A549 (cell line): ENCODE measurements at regions not wholly inside any gene's neighbourhood (a gene's known extent, or its start where the extent isn't known, plus 50 kb on each side); places are given as distances from the start of the nearest gene placed in this dataset.
A peak's percentile ranks its signal among the peaks of the same experiment; 100 is the strongest.
"Not testable (repeated sequence)": the region's sequence is repeated elsewhere in the genome, so short reads cannot be mapped to it uniquely, and the experiment has no call there.

ENCODE experiments used
- ATAC-seq, 2 experiments: fragments of 200-7000 bp in 1 of 2; fragments of >200 bp in 1 of 2; cut with Nextera tagmentation in 1 of 2; cut with Tn5 transposase in 1 of 2; 3 replicates each; pipeline versions ENCODE4 v1.8.0 to v1.9.1; 2018 to 2020; ENCODE audit warnings: mild to moderate bottlenecking in 1 of 2, moderate library complexity in 1 of 2
- CTCF ChIA-PET: fragments of 300-600 bp; sonication (Branson Sonifier 250); formaldehyde crosslinking; extraction: SDS; loops from one replicate; lab custom pipeline; 2021; ENCODE audit warnings: antibody characterized with exemption, inconsistent platforms; lab: Yijun Ruan, JAX
- POLR2A ChIA-PET: fragments of 350-600 bp; formaldehyde crosslinking; extraction: SDS; loops from one replicate; lab custom pipeline; 2021; ENCODE audit warnings: antibody characterized with exemption, inconsistent platforms; lab: Yijun Ruan, JAX
- DNase-seq, 2 experiments: peaks; one replicate each; pipeline versions ENCODE4 v3.0.0 to v3.0.0-alpha.2; 2011 to 2016; ENCODE audit warnings: low read depth in 1 of 2, low spot score in 1 of 2
- FAIRE-seq: peaks from 2 replicates; lab custom pipeline; 2011; peaks lifted over from hg19 to GRCh38; lab: Jason Lieb, UNC
- H3K27ac ChIP-seq, 2 experiments: fragments of >200 bp; sonication (Bioruptor Twin); formaldehyde crosslinking; 3 replicates each; pipeline ENCODE4 v1.5.1; 2016 to 2017
- H3K4me1 ChIP-seq: fragments of >200 bp; sonication (Bioruptor Twin); formaldehyde crosslinking; 3 replicates; pipeline ENCODE4 v1.6.1; 2016
- H3K4me2 ChIP-seq: fragments of >200 bp; sonication (Bioruptor Twin); formaldehyde crosslinking; 3 replicates; pipeline ENCODE4 v1.6.1; 2016
- H3K4me3 ChIP-seq: fragments of >200 bp; sonication (Bioruptor Twin); formaldehyde crosslinking; 3 replicates; pipeline ENCODE4 v1.5.1; 2016
- H3K9me3 ChIP-seq: fragments of >200 bp; sonication (Bioruptor Twin); formaldehyde crosslinking; 3 replicates; pipeline ENCODE4 v1.6.1; 2016
- CBX2 ChIP-seq: fragments of 200-600 bp; sonication (generic); IDR thresholded peaks from 2 replicates; pipeline ENCODE4 v1.6.1; 2016; ENCODE audit warnings: low read depth, mild to moderate bottlenecking, borderline replicate concordance
- CBX8 ChIP-seq: fragments of 200-600 bp; sonication (generic); IDR thresholded peaks from 2 replicates; pipeline ENCODE4 v1.6.1; 2016
- CTCF ChIP-seq: fragments of >200 bp; sonication (Bioruptor Twin); formaldehyde crosslinking; IDR thresholded peaks from 3 replicates; pipeline ENCODE4 v1.5.1; 2016
- EP300 ChIP-seq, 2 experiments: fragments of >200 bp; sonication (Bioruptor Twin); formaldehyde crosslinking; IDR thresholded peaks; 2 replicates in 1 of 2; 3 replicates in 1 of 2; pipeline ENCODE4 v1.6.1; 2016 to 2017
- FOSL2 ChIP-seq, 2 experiments: fragments of 450-650 bp in 1 of 2; fragments of >200 bp in 1 of 2; sonication (Bioruptor Twin) in 1 of 2; formaldehyde crosslinking; IDR thresholded peaks; 2 replicates each; pipeline versions ENCODE4 v1.5.0 to v1.6.1; 2016 to 2020; ENCODE audit warnings: mild to moderate bottlenecking in 1 of 2, moderate library complexity in 1 of 2
- HES2 ChIP-seq: fragments of >200 bp; sonication (Bioruptor Twin); formaldehyde crosslinking; IDR thresholded peaks from 2 replicates; pipeline ENCODE4 v1.6.1; 2016
- HOXB5 ChIP-seq: fragments of 250-450 bp; sonication (Bioruptor Pico); IDR thresholded peaks from 2 replicates; pipeline ENCODE4 v1.5.0; 2020; ENCODE audit warnings: mild to moderate bottlenecking, moderate library complexity
- KDM5A ChIP-seq: fragments of 200-600 bp; sonication (generic); IDR thresholded peaks from 2 replicates; pipeline ENCODE4 v1.6.1; 2016; ENCODE audit warnings: antibody characterized with exemption, mild to moderate bottlenecking
- MAFK ChIP-seq: fragments of 450-650 bp; IDR thresholded peaks from 2 replicates; pipeline ENCODE4 v1.6.1; 2014; ENCODE audit not compliant: partially characterized antibody
- MAX ChIP-seq: IDR thresholded peaks from 2 replicates; pipeline ENCODE4 v1.6.1; 2012
- MYC ChIP-seq: IDR thresholded peaks from 2 replicates; pipeline ENCODE4 v1.6.1; 2012; ENCODE audit warnings: mild to moderate bottlenecking, inconsistent platforms, low read length, improper control_type of control experiment, borderline replicate concordance
- PBX3 ChIP-seq: IDR thresholded peaks from 2 replicates; pipeline ENCODE4 v1.6.1; 2012
- PHF8 ChIP-seq: fragments of 200-600 bp; sonication (generic); IDR thresholded peaks from 2 replicates; pipeline ENCODE4 v1.6.1; 2016; ENCODE audit warnings: low read depth, mild to moderate bottlenecking, antibody characterized with exemption, moderate library complexity, borderline replicate concordance
- POLR2A ChIP-seq: IDR thresholded peaks from 2 replicates; pipeline ENCODE4 v1.6.1; 2012; ENCODE audit warnings: mild to moderate bottlenecking, low read length
- POLR2AphosphoS2 ChIP-seq: conservative IDR thresholded peaks from 2 replicates; pipeline ENCODE4 v1.6.1; 2012; ENCODE audit warnings: low read length, improper control_type of control experiment, inconsistent platforms
- RAD21 ChIP-seq, 2 experiments: fragments of >200 bp in 1 of 2; sonication (Bioruptor Twin) in 1 of 2; formaldehyde crosslinking in 1 of 2; IDR thresholded peaks in 1 of 2; conservative IDR thresholded peaks in 1 of 2; 2 replicates in 1 of 2; 3 replicates in 1 of 2; pipeline ENCODE4 v1.6.1; 2012 to 2018; ENCODE audit warnings: inconsistent platforms in 1 of 2
- RNF2 ChIP-seq: fragments of 200-600 bp; sonication (generic); IDR thresholded peaks from 2 replicates; pipeline ENCODE4 v1.6.1; 2016; ENCODE audit warnings: low read depth, mild to moderate bottlenecking, antibody characterized with exemption, moderate library complexity, borderline replicate concordance
- SMC3 ChIP-seq: fragments of >200 bp; sonication (Bioruptor Twin); formaldehyde crosslinking; IDR thresholded peaks from 3 replicates; pipeline ENCODE4 v1.6.1; 2018; ENCODE audit warnings: inconsistent platforms
- ZNF302 ChIP-seq: fragments of 250-450 bp; sonication (Bioruptor Pico); IDR thresholded peaks from 2 replicates; pipeline ENCODE4 v1.9.0; 2021; ENCODE audit warnings: inconsistent platforms, mild to moderate bottlenecking, moderate library complexity
- ZSCAN20 ChIP-seq: fragments of 250-450 bp; sonication (Bioruptor Pico); IDR thresholded peaks from 2 replicates; pipeline ENCODE4 v1.8.0; 2022; ENCODE audit warnings: mild to moderate bottlenecking, moderate library complexity
- WGBS: methylation state at CpG from one replicate; pipeline ENCODE4 v1.1.6; 2017; ENCODE audit errors: missing lambda C conversion rate; 5-methylcytosine and 5-hydroxymethylcytosine counted together
- TF ChIP-seq, protein P1 (sequence below): fragments of 150-350 bp; IDR thresholded peaks from 2 replicates; pipeline ENCODE4 v1.6.1; 2014; ENCODE audit warnings: low read depth, mild to moderate bottlenecking, low read length
- TF ChIP-seq, protein P2 (sequence below): fragments of 250-450 bp; sonication (Bioruptor Pico); IDR thresholded peaks from 2 replicates; pipeline ENCODE4 v1.5.0; 2020; ENCODE audit warnings: low read depth, mild to moderate bottlenecking, moderate library complexity

DNA sequence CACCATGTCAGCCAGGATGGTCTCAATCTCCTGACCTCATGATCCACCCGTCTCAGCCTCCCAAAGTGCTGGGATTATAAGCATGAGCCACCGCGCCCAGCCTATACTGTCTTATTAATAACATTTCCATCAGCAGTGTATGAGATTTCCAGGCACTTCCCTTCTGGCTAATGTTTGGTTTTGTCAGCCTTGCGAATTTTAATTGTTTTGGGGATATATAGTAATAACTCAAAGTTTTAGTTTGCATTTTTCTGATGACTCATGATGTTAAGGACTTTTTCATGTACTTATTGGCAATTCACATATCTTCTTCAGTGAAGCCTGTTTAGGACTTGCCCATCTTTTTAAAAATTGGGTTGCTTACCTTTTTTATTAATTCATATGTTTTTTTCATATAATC is 76.0 kb downstream of the TMEM270 start:
- ChIA-PET CTCF (interaction anchor here (0.6 to 1.0 kb wide), 4 partner anchors 21 to 89 kb away, joined by 3 read pairs; no protein-coding TSS in a partner anchor), POLR2A (no interaction called here)
- TF ChIP-seq POLR2AphosphoS2, result no peak
- TF ChIP-seq MAFK, result peak; percentile 80
- TF ChIP-seq FOSL2 (IDR thresholded peaks at IDR 0.05), result no peak
- peak; percentile 64 for TF ChIP-seq FOSL2 (CRISPR knock-in tag; IDR thresholded peaks at IDR 0.05)
- TF ChIP-seq RAD21 (conservative IDR thresholded peaks at IDR 0.05 in 1 of 2, IDR thresholded peaks at IDR 0.05 in 1 of 2), result no peak
- TF ChIP-seq KDM5A, result no peak
- TF ChIP-seq, protein P1, sequence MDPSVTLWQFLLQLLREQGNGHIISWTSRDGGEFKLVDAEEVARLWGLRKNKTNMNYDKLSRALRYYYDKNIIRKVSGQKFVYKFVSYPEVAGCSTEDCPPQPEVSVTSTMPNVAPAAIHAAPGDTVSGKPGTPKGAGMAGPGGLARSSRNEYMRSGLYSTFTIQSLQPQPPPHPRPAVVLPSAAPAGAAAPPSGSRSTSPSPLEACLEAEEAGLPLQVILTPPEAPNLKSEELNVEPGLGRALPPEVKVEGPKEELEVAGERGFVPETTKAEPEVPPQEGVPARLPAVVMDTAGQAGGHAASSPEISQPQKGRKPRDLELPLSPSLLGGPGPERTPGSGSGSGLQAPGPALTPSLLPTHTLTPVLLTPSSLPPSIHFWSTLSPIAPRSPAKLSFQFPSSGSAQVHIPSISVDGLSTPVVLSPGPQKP, result no peak
- no peak for TF ChIP-seq MYC
- TF ChIP-seq, protein P2, sequence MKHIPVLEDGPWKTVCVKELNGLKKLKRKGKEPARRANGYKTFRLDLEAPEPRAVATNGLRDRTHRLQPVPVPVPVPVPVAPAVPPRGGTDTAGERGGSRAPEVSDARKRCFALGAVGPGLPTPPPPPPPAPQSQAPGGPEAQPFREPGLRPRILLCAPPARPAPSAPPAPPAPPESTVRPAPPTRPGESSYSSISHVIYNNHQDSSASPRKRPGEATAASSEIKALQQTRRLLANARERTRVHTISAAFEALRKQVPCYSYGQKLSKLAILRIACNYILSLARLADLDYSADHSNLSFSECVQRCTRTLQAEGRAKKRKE (CRISPR knock-in tag), result no peak
- no peak for TF ChIP-seq CTCF
- TF ChIP-seq ZNF302, result no peak
- Histone ChIP-seq H3K9me3 (peaks cover 24% of the 10 kb centered on the region; the same call in 2 of the 3 replicates), H3K4me1 (peaks cover 13% of the 10 kb centered on the region), H3K27ac (no peak overlapping the region), H3K4me2 (no peak overlapping the region), H3K4me3 (no peak overlapping the region)
- FAIRE-seq (no peak), ATAC-seq (no peak), DNase-seq (no peak)
- WGBS, result 69% methylated on average over 4 of the region's 4 CpGs

DNA sequence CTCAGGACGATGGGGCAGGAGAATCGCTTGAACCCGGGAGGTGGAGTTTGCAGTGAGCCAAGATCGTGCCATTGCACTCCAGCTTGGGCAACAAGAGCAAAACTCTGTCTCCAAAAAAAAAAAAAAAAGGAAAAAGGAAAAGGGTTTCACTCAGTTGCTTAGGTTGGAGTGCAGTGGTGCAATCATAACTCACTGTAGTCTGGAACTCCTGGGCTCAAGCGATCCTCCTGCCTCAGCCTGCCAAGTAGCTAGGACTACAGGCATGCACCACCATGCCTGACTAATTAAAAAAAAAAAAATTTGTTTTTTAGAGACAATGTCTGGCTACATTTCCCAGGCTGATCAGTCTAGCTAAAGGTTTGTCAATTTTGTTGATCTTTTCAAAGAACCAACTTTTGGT is 76.7 kb downstream of the TMEM270 start:
- H3K27ac ChIP-seq, H3K4me3 ChIP-seq, ATAC-seq, FAIRE-seq, H3K4me2 ChIP-seq, DNase-seq, POLR2A ChIA-PET: not testable (repeated sequence)
- peaks cover 20% of the 10 kb centered on the region for H3K4me1 ChIP-seq
- 78% methylated on average over 5 of the region's 5 CpGs for WGBS
- H3K9me3 ChIP-seq, result peaks cover 24% of the 10 kb centered on the region; the same call in 2 of the 3 replicates
- CTCF ChIA-PET, result interaction anchor here (0.6 to 1.0 kb wide), 7 partner anchors 9 to 88 kb away, joined by 3 read pairs; no protein-coding TSS in a partner anchor

DNA sequence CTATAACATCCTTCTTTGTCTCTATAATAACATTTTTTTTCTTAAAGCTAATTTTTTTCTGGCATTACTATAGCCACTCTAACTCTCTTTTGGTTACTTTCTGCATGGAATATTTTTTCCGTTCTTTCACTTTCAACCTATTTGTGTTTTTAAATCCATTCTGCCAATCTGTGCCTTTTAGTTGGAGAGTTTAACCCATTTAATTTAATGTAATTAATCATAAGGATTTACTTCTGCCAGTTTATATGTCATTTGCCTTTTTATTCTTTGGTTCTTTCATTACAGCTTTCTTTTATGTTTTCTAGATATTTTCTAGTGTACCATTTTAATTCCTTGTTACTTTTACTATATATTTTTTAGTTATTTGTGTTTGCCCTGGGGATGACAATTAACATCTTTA is 78.6 kb downstream of the TMEM270 start:
- ATAC-seq (no peak), FAIRE-seq (no peak), DNase-seq (no peak)
- ChIA-PET CTCF (no interaction called here), POLR2A (no interaction called here)
- no peak for TF ChIP-seq RAD21 (conservative IDR thresholded peaks at IDR 0.05 in 1 of 2, IDR thresholded peaks at IDR 0.05 in 1 of 2)
- no peak for TF ChIP-seq CBX8
- TF ChIP-seq RNF2, result no peak
- no peak overlapping the region for H3K4me2 ChIP-seq
- H3K4me3 ChIP-seq, result no peak overlapping the region
- H3K9me3 ChIP-seq, result peaks cover 24% of the 10 kb centered on the region; the same call in 2 of the 3 replicates
- peaks cover 22% of the 10 kb centered on the region for H3K4me1 ChIP-seq
- WGBS, result 92% methylated on average over 1 of the region's 1 CpG
- no peak overlapping the region for H3K27ac ChIP-seq

DNA sequence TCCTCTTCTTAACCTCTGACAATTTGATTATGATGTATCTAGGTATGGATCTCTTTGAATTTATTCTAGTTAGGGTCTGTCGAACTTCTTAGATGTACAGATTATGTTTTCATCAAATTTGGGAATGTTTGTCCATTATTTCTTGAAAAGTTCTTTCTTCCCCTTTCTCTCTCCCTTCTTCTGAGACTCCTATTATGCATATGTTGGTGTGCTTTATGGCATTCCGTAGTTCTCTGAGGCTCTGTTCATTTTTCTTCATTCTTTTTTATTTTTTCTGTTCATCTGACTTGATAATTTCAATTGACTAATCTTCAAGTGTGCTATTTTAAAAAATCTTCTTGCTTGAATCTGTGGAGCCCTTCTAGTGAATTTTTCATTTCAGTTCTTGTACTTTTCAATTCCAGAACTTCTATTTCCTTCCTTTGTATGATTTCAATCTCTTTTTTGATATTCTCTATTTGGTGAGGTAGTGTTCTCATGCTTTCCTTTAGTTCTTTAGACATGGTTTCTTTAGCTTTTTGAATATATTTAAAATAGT is 79.8 kb downstream of the TMEM270 start:
- DNase-seq (no peak), FAIRE-seq (no peak), ATAC-seq (no peak)
- Histone ChIP-seq H3K4me2 (no peak overlapping the region), H3K9me3 (peaks cover 33% of the 10 kb centered on the region), H3K27ac (peak overlapping the region; percentile 55 to 73; a peak in 5 of 6 replicates), H3K4me3 (no peak overlapping the region), H3K4me1 (peaks cover 22% of the 10 kb centered on the region)
- 66% methylated on average over 2 of the region's 2 CpGs for WGBS
- POLR2A ChIA-PET, result no interaction called here
- CTCF ChIA-PET, result interaction anchor here (1.4 kb wide), 1 partner anchor 12 kb away, joined by 4 read pairs; no protein-coding TSS in a partner anchor
- TF ChIP-seq PHF8, result no peak
- TF ChIP-seq MAX, result no peak
- no peak for TF ChIP-seq SMC3
- no peak for TF ChIP-seq CBX2
- no peak for TF ChIP-seq HOXB5 (CRISPR knock-in tag)
- no peak for TF ChIP-seq HES2
- no peak for TF ChIP-seq ZSCAN20 (CRISPR knock-in tag)
- no peak for TF ChIP-seq PBX3
- no peak for TF ChIP-seq FOSL2 (IDR thresholded peaks at IDR 0.05)
- no peak for TF ChIP-seq FOSL2 (CRISPR knock-in tag; IDR thresholded peaks at IDR 0.05)
- no peak for TF ChIP-seq EP300 (IDR thresholded peaks at IDR 0.05)
- no peak for TF ChIP-seq POLR2A
